ENCODE measurements at regions not wholly inside any gene's neighbourhood (a gene's known extent, or its start where the extent isn't known, plus 50 kb on each side); places are given as distances from the start of the nearest gene placed in this dataset.

DNA sequence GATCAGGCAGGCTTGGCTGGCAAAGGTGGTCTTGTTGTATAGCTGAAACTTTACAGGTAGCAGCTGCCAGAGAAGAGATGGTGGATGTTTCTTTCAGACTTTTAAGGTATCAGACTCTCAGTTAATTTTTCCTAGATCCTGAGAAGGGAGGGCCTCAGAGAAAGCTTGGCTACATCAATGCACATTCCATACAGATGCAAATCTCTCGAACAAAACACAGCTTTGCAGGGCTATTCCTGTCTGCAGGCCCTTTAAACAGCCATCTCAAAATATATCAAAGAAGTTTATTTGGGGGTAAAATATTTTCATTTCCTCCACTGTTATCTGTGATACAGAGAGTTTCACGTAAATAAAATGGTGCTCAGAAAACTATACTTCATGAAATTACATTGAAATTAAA, 1584.4 kb downstream of the EFNA5 start:
- TF ChIP-seq, protein P1, sequence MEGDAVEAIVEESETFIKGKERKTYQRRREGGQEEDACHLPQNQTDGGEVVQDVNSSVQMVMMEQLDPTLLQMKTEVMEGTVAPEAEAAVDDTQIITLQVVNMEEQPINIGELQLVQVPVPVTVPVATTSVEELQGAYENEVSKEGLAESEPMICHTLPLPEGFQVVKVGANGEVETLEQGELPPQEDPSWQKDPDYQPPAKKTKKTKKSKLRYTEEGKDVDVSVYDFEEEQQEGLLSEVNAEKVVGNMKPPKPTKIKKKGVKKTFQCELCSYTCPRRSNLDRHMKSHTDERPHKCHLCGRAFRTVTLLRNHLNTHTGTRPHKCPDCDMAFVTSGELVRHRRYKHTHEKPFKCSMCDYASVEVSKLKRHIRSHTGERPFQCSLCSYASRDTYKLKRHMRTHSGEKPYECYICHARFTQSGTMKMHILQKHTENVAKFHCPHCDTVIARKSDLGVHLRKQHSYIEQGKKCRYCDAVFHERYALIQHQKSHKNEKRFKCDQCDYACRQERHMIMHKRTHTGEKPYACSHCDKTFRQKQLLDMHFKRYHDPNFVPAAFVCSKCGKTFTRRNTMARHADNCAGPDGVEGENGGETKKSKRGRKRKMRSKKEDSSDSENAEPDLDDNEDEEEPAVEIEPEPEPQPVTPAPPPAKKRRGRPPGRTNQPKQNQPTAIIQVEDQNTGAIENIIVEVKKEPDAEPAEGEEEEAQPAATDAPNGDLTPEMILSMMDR (IDR thresholded peaks at IDR 0.05): no peak
- TF ChIP-seq POLR2A (IDR thresholded peaks at IDR 0.05): no peak
